HCT116 (cell line): ENCODE measurements at regions not wholly inside any gene's neighbourhood (a gene's known extent, or its start where the extent isn't known, plus 50 kb on each side); places are given as distances from the start of the nearest gene placed in this dataset.

Experiments used
- ATAC-seq: fragments of 200-7000 bp; cut with Tn5 transposase; 2 replicates; pipeline ENCODE4 v1.9.1; 2020; ENCODE audit warnings: mild to moderate bottlenecking, moderate library complexity
- BruUV-seq: library from RNA; stranded (reverse); fragments of 400-500 nt; replicated peaks from 2 replicates; lab custom pipeline; 2021; lab: Mats Ljungman, UMichigan
- CTCF ChIA-PET: fragments of 300-600 bp; sonication (Branson Sonifier 250); formaldehyde crosslinking; loops from one replicate; lab custom pipeline; 2021; ENCODE audit warnings: antibody characterized with exemption; lab: Charles Lee
- POLR2A ChIA-PET: fragments of 300-600, 350-600 bp; sonication (Branson Sonifier 250); formaldehyde crosslinking; loops from one replicate; lab custom pipeline; 2021; ENCODE audit warnings: antibody characterized with exemption; lab: Charles Lee
- RAD21 ChIA-PET, 2 experiments: fragments of 300-600 bp; sonication (Branson Sonifier 250); formaldehyde crosslinking; loops; one replicate each; lab custom pipeline; 2023; ENCODE audit warnings: low total read pairs in 2 of 2; ENCODE audit not compliant: uncharacterized antibody in 2 of 2, unreplicated experiment in 2 of 2, low non-redundant PET in 1 of 2; lab: Charles Lee
- DNase-seq: peaks from one replicate; pipeline ENCODE4 v3.0.0-alpha.2; 2010; ENCODE audit warnings: low read depth, low spot score
- H2AFZ ChIP-seq: fragments of 200-600 bp; shearing (Covaris generic), sonication (generic); 2 replicates; pipeline ENCODE4 v1.6.1; 2017; ENCODE audit warnings: low read depth, mixed run types, mixed read lengths, antibody characterized with exemption, low read length; ENCODE audit not compliant: poor library complexity, severe bottlenecking
- H3K27ac ChIP-seq: 2 replicates; pipeline ENCODE4 v1.5.1; 2012; ENCODE audit warnings: low read depth, low read length
- H3K27me3 ChIP-seq: fragments of 200-600 bp; sonication (generic); 2 replicates; pipeline ENCODE4 v1.6.1; 2016; ENCODE audit warnings: mixed run types, low read length, mixed read lengths; ENCODE audit not compliant: insufficient read depth
- H3K36me3 ChIP-seq, 2 experiments: fragments of 200-500 bp in 1 of 2; fragments of 200-600 bp in 1 of 2; sonication (Bioruptor generic) in 1 of 2; sonication (generic) in 1 of 2; 2 replicates each; pipeline versions ENCODE4 v1.5.1 to v1.6.1; 2014 to 2016; ENCODE audit warnings: low read length in 2 of 2, inconsistent platforms in 1 of 2, mixed read lengths in 1 of 2, mixed run types in 1 of 2; ENCODE audit not compliant: insufficient read depth in 2 of 2, control insufficient read depth in 1 of 2
- H3K4me1 ChIP-seq, 2 experiments: fragments of 200-600 bp in 1 of 2; sonication (generic) in 1 of 2; 2 replicates each; pipeline versions ENCODE4 v1.5.1 to v1.6.1; 2012 to 2017; ENCODE audit warnings: low read length in 2 of 2, inconsistent platforms in 1 of 2, mild to moderate bottlenecking in 1 of 2, mixed read lengths in 1 of 2, mixed run types in 1 of 2, moderate library complexity in 1 of 2; ENCODE audit not compliant: insufficient read depth in 2 of 2, control insufficient read depth in 1 of 2
- H3K4me2 ChIP-seq: fragments of 200-600 bp; sonication (generic); 2 replicates; pipeline ENCODE4 v1.6.1; 2017; ENCODE audit warnings: mixed run types, low read length, mixed read lengths
- H3K4me3 ChIP-seq, 2 experiments: fragments of 200-600 bp in 1 of 2; sonication (generic) in 1 of 2; replicated peaks in 1 of 2; 2 replicates each; pipeline ENCODE4 v1.5.1; 2011 to 2016; ENCODE audit warnings: low read length in 2 of 2, control low read depth in 1 of 2, low read depth in 1 of 2, mild to moderate bottlenecking in 1 of 2, mixed read lengths in 1 of 2, mixed run types in 1 of 2
- H3K79me2 ChIP-seq: fragments of 200-600 bp; sonication (generic); 2 replicates; pipeline ENCODE4 v1.6.1; 2017; ENCODE audit warnings: mild to moderate bottlenecking, mixed run types, low read length, moderate library complexity, mixed read lengths; ENCODE audit not compliant: insufficient read depth
- H3K9ac ChIP-seq: fragments of 200-600 bp; sonication (generic); 2 replicates; pipeline ENCODE4 v1.6.1; 2016; ENCODE audit warnings: low read length, mixed read lengths
- H3K9me2 ChIP-seq: fragments of 200-600 bp; sonication (generic), shearing (Covaris generic); 2 replicates; pipeline ENCODE4 v1.6.1; 2017; ENCODE audit warnings: mixed run types, mild to moderate bottlenecking, moderate library complexity; ENCODE audit not compliant: insufficient read depth
- H3K9me3 ChIP-seq, 2 experiments: fragments of 200-500 bp in 1 of 2; fragments of 200-600 bp in 1 of 2; sonication (Bioruptor generic) in 1 of 2; sonication (generic) in 1 of 2; 2 replicates each; pipeline ENCODE4 v1.6.1; 2014 to 2017; ENCODE audit warnings: low read length in 2 of 2, mixed read lengths in 2 of 2, inconsistent platforms in 1 of 2, low read depth in 1 of 2, mild to moderate bottlenecking in 1 of 2, mixed run types in 1 of 2, moderate library complexity in 1 of 2; ENCODE audit not compliant: control insufficient read depth in 1 of 2, insufficient read depth in 1 of 2
- H4K20me1 ChIP-seq: fragments of 200-600 bp; sonication (generic), shearing (Covaris generic); 2 replicates; pipeline ENCODE4 v1.6.1; 2017; ENCODE audit warnings: mixed run types, mild to moderate bottlenecking, moderate library complexity; ENCODE audit not compliant: insufficient read depth
- CBX3 ChIP-seq: IDR thresholded peaks from 2 replicates; pipeline ENCODE4 v1.6.1; 2012; ENCODE audit warnings: low read depth
- CEBPB ChIP-seq: IDR thresholded peaks from 2 replicates; pipeline ENCODE4 v1.6.1; 2012; ENCODE audit warnings: low read depth
- CTCF ChIP-seq, 3 experiments: fragments of 200-600 bp in 1 of 3; sonication (generic) in 1 of 3; IDR thresholded peaks in 2 of 3; conservative IDR thresholded peaks in 1 of 3; 2 replicates each; pipeline ENCODE4 v1.5.1; 2012 to 2017; ENCODE audit warnings: low read depth in 2 of 3, low read length in 2 of 3, antibody characterized with exemption in 1 of 3, borderline replicate concordance in 1 of 3, control low read depth in 1 of 3, mild to moderate bottlenecking in 1 of 3, mixed read lengths in 1 of 3, mixed run types in 1 of 3, moderate library complexity in 1 of 3; ENCODE audit not compliant: insufficient read depth in 1 of 3
- EGR1 ChIP-seq: IDR thresholded peaks from 2 replicates; pipeline ENCODE4 v1.6.1; 2012; ENCODE audit warnings: low read depth
- ELF1 ChIP-seq: IDR thresholded peaks from 2 replicates; pipeline ENCODE4 v1.6.1; 2012; ENCODE audit warnings: low read depth, borderline replicate concordance
- EZH2 ChIP-seq: fragments of 200-600 bp; sonication (generic); IDR thresholded peaks from 2 replicates; pipeline ENCODE4 v1.6.1; 2017; ENCODE audit warnings: antibody characterized with exemption, mixed run types
- FOSL1 ChIP-seq: IDR thresholded peaks from 2 replicates; pipeline ENCODE4 v1.6.1; 2012; ENCODE audit warnings: low read depth
- JUND ChIP-seq: IDR thresholded peaks from 2 replicates; pipeline ENCODE4 v1.6.1; 2012
- RAD21 ChIP-seq: IDR thresholded peaks from 2 replicates; pipeline ENCODE4 v1.6.1; 2012; ENCODE audit warnings: low read depth, mild to moderate bottlenecking
- SIN3A ChIP-seq: IDR thresholded peaks from 2 replicates; pipeline ENCODE4 v1.6.1; 2012; ENCODE audit warnings: low read depth
- SP1 ChIP-seq: IDR thresholded peaks from 2 replicates; pipeline ENCODE4 v1.6.1; 2012; ENCODE audit warnings: low read depth
- SRF ChIP-seq: IDR thresholded peaks from 2 replicates; pipeline ENCODE4 v1.6.1; 2012; ENCODE audit warnings: low read depth
- TCF7L2 ChIP-seq: IDR thresholded peaks from 2 replicates; pipeline ENCODE4 v1.7.0; 2011; ENCODE audit warnings: borderline replicate concordance, inconsistent platforms; ENCODE audit not compliant: insufficient read depth, insufficient read length; ENCODE audit errors: extremely low read depth
- ZFX ChIP-seq: fragments of 450-650 bp; IDR thresholded peaks from 2 replicates; pipeline ENCODE4 v1.6.1; 2017
- ZNF274 ChIP-seq: fragments of 200-500 bp; sonication (Bioruptor generic); IDR thresholded peaks from 2 replicates; pipeline ENCODE4 v1.6.1; 2014; ENCODE audit warnings: mild to moderate bottlenecking, low read depth, low read length, inconsistent platforms
- intact Hi-C: fragments of 100-400 bp; cut with micrococcal nuclease; formaldehyde crosslinking; loops from 2 replicates; pipeline ENCODE4 v1.10.0; 2022
- TF ChIP-seq, protein P1 (sequence below): IDR thresholded peaks from 2 replicates; pipeline ENCODE4 v1.6.1; 2012

GRCh38 chr1:89440911-89441310 lies 77.1 kb downstream of the GBP6 start:
- CTCF ChIA-PET: no interaction called here
- BruUV-seq: no TSS peak
- no peak for TF ChIP-seq EZH2
- TF ChIP-seq TCF7L2: no peak
- TF ChIP-seq CEBPB: no peak

GRCh38 chr1:89444791-89445190 lies 79.8 kb upstream of the LRRC8B start:
- no peaks in the 10 kb centered on the region; a peak in 1 of 4 replicates for H3K36me3 ChIP-seq
- H3K9me2 ChIP-seq: no peaks in the 10 kb centered on the region
- no peak for ATAC-seq
- TF ChIP-seq ZNF274: no peak
- no peak for TF ChIP-seq EGR1
- TF ChIP-seq EZH2: no peak
- TF ChIP-seq ZFX: no peak
- TF ChIP-seq SRF: no peak
- no peak for TF ChIP-seq RAD21
- TF ChIP-seq JUND: no peak
- TF ChIP-seq CBX3: no peak
- no peak for TF ChIP-seq FOSL1
- TF ChIP-seq, protein P1, sequence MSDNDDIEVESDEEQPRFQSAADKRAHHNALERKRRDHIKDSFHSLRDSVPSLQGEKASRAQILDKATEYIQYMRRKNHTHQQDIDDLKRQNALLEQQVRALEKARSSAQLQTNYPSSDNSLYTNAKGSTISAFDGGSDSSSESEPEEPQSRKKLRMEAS: no peak
- no peak for TF ChIP-seq TCF7L2
- TF ChIP-seq SIN3A: no peak
- TF ChIP-seq CTCF (IDR thresholded peaks at IDR 0.05 in 2 of 3, conservative IDR thresholded peaks at IDR 0.05 in 1 of 3; ENCODE audit: borderline replicate concordance in 1 of 3, insufficient read depth in 1 of 3, low read depth in 2 of 3, low read length in 2 of 3): no peak
- no peak for TF ChIP-seq SP1
- TF ChIP-seq ELF1: no peak
- TF ChIP-seq, all 23 proteins: peak for 0
- intact Hi-C loops: no loop called here
- H4K20me1 ChIP-seq: no peaks in the 10 kb centered on the region
- H3K4me3 ChIP-seq: no peak overlapping the region
- CTCF ChIA-PET: no interaction called here
- H3K79me2 ChIP-seq: no peaks in the 10 kb centered on the region
- POLR2A ChIA-PET: no interaction called here
- no TSS peak for BruUV-seq
- H3K9ac ChIP-seq: no peak overlapping the region
- no peaks in the 10 kb centered on the region for H3K9me3 ChIP-seq
- no peak overlapping the region for H2AFZ ChIP-seq
- H3K4me1 ChIP-seq: no peaks in the 10 kb centered on the region
- DNase-seq: no peak
- no peaks in the 10 kb centered on the region for H3K27me3 ChIP-seq
- no peak overlapping the region for H3K4me2 ChIP-seq
- RAD21 ChIA-PET: no interaction called here
- no peak overlapping the region for H3K27ac ChIP-seq

More at GRCh38 chr1:89440911-89441310, 77.1 kb downstream of the GBP6 start:
- no peaks in the 10 kb centered on the region for H3K27me3 ChIP-seq
- intact Hi-C loops: no loop called here
- H3K27ac ChIP-seq: no peak overlapping the region
- no peaks in the 10 kb centered on the region for H4K20me1 ChIP-seq
- no peaks in the 10 kb centered on the region for H3K36me3 ChIP-seq
- no peaks in the 10 kb centered on the region for H3K4me1 ChIP-seq
- ChIA-PET POLR2A (no interaction called here), RAD21 (no interaction called here)
- ATAC-seq: no peak
- no peaks in the 10 kb centered on the region for H3K9me3 ChIP-seq
- H3K9ac ChIP-seq: no peak overlapping the region
- no peak overlapping the region for H3K4me2 ChIP-seq
- H2AFZ ChIP-seq: no peak overlapping the region
- H3K79me2 ChIP-seq: no peaks in the 10 kb centered on the region
- no peak for DNase-seq
- H3K9me2 ChIP-seq: no peaks in the 10 kb centered on the region
- no peak overlapping the region for H3K4me3 ChIP-seq
